ENCODE measurements at regions not wholly inside any gene's neighbourhood (a gene's known extent, or its start where the extent isn't known, plus 50 kb on each side); places are given as distances from the start of the nearest gene placed in this dataset.
"Not testable (repeated sequence)": the region's sequence is repeated elsewhere in the genome, so short reads cannot be mapped to it uniquely, and the experiment has no call there.

DNA sequence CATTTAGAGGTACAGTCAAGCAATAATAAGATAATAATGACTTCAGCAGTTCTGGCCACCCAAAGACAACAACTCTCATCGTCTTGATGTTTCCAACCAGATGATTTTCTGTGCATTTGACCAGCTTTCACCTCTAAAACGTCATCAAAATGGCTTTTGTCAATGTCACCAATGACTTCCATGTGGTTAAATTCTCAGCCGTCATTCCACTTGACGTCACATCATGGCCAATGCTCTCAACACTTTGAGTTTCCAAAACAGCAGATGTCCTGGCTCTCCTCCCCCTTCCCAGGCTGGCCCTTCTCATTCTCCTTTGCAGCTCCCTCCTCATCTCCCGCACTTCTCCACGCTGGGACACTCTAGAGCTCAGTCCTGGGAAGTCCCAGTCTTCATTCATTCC, 258.3 kb downstream of the BCL2 start:
- TF ChIP-seq, protein P1, sequence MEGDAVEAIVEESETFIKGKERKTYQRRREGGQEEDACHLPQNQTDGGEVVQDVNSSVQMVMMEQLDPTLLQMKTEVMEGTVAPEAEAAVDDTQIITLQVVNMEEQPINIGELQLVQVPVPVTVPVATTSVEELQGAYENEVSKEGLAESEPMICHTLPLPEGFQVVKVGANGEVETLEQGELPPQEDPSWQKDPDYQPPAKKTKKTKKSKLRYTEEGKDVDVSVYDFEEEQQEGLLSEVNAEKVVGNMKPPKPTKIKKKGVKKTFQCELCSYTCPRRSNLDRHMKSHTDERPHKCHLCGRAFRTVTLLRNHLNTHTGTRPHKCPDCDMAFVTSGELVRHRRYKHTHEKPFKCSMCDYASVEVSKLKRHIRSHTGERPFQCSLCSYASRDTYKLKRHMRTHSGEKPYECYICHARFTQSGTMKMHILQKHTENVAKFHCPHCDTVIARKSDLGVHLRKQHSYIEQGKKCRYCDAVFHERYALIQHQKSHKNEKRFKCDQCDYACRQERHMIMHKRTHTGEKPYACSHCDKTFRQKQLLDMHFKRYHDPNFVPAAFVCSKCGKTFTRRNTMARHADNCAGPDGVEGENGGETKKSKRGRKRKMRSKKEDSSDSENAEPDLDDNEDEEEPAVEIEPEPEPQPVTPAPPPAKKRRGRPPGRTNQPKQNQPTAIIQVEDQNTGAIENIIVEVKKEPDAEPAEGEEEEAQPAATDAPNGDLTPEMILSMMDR (IDR thresholded peaks at IDR 0.05; ENCODE audit: low read length, missing control alignments) = no peak
- no peak overlapping the region for H3K4me3 ChIP-seq (replicated peaks; ENCODE audit: low read depth, low read length)
- no peak for DNase-seq (ENCODE audit: low read depth)

DNA sequence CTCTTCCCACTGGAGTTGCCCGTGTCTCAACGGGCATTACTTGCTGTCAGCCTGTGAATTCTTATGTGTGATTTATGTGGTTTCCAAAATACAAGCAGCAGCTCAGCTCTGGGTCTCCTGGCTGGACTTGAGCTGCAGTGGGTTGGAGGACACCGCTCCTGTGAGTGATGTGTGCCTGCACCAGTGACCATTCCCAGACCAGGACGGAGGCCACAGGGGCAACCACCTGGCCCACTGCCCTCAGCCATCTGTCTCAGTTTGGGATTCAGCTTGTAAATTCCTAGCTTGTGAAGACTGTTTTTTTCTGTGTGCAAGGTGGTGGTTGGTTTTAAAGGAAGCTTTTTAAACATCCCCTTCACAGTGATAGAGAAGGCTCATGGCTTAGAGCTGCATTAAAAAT, 261.0 kb downstream of the BCL2 start:
- DNase-seq (ENCODE audit: low read depth) = no peak
- TF ChIP-seq, protein P1 (IDR thresholded peaks at IDR 0.05; ENCODE audit: low read length, missing control alignments) = no peak
- no peak overlapping the region for H3K4me3 ChIP-seq (replicated peaks; ENCODE audit: low read depth, low read length)

DNA sequence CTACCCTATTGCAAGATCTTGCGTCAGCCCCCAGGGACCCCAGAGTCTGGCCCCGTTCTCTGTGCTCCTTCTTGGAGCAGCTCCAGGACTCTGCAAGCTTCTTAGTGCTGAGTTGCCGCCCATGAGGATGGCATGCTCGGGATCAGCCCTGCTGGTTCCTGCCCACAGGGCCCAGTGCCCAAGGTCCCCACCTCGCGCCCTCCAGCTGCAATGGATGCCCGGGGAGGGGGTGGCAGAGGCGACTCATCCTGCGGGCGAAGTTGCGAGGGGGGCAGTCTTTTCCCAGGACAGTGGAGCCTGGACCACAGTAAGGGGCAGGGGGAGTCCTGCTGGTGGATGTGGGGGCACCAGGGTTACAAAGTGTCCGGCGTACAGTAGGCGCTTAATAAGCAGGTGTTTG, 261.9 kb downstream of the BCL2 start:
- DNase-seq (ENCODE audit: low read depth) = no peak
- no peak overlapping the region for H3K4me3 ChIP-seq (replicated peaks; ENCODE audit: low read depth, low read length)
- TF ChIP-seq, protein P1 (IDR thresholded peaks at IDR 0.05; ENCODE audit: low read length, missing control alignments) = no peak

DNA sequence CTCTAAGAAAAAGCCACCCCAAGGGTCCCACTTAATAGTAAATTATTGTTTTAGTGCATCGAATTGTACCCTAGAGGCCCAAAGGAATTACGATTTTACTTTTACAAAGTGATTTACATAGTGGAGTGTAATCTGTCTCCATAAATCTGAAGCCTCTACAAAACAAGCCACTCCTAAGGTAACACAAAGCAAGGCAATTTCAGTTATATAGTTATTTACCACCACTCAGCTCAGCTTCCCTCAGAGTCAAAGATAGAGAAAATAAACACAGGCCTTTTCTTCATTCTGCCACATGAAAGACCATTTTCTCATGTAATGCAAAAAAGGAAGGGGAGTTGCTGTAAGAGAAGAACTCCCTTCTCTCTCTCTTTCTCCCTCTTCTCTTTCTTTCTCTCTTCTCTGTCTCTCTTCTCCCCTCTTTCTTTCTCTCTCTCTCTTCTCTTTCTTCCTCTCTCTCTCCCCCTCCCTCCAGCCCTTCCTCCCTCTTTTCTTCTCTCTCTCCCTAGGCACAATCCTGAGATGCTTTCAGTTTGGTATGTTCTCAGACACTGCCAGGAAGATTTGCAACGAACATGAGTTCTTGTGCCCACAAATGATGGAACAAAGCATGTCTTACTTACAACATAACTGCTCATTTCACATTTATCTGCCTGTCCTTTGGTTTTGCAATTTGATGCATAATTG, 264.5 kb downstream of the BCL2 start:
- DNase-seq (ENCODE audit: low read depth) = no peak

DNA sequence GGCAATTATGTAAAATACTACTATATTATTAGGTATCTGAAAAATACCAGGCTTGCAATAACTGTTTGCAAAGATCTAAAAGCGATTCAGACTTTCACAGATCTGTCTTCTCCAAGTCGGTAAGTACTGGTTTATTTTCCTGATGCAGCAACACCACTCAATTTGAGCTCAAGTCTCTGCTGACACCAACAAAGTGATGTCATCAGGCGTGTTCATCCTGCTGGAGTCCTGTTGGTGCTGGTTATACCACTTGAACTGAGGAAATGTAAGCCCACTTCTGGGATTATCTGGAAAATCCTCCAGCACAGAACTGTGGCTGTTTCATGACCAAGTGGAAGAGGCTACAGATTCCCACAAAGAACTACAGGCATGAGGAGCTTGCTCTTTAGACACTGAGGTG, 267.6 kb downstream of the BCL2 start:
- no peak overlapping the region for H3K4me3 ChIP-seq (replicated peaks; ENCODE audit: low read depth, low read length)
- no peak for DNase-seq (ENCODE audit: low read depth)
- TF ChIP-seq, protein P1 (IDR thresholded peaks at IDR 0.05; ENCODE audit: low read length, missing control alignments) = no peak

More for the DNA sequence above, 264.5 kb downstream of the BCL2 start:
- TF ChIP-seq, protein P1 (IDR thresholded peaks at IDR 0.05; ENCODE audit: low read length, missing control alignments) = no peak
- no peak overlapping the region for H3K4me3 ChIP-seq (replicated peaks; ENCODE audit: low read depth, low read length)

DNA sequence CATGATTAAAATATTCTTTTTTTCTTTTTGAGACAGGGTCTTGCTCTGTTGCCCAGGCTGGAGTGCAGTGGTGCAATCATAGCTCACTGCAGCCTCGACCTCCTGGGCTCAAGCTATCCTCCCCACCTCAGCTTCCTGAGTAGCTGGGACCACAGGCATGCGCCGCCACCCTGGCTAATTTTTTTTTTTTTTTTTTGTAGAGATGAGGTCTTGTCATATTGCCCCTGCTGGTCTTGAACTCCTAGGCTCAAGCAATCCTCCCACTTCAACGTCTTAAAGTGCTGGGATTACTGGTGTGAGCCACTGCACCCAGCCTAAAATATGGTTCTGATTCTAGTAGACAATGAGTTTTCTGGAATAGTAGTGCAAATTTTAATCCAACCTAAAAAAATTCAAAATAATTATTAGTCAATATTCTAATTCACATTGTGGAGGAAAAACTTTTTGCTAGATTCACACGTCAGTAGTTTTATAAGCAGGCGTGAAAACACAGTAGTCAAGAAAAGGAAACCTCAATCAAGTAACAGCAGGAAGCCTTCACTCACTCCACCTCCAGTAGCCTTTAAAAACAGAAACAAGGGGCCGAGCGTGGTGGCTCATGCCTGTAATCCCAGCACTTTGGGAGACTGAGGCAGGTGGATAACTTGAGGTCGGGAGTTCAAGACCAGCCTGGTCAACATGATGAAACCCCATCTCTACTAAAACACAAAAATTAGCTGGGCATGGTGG, 268.7 kb downstream of the BCL2 start:
- not testable (repeated sequence) for H3K4me3 ChIP-seq (replicated peaks; ENCODE audit: low read depth, low read length); DNase-seq (ENCODE audit: low read depth)

DNA sequence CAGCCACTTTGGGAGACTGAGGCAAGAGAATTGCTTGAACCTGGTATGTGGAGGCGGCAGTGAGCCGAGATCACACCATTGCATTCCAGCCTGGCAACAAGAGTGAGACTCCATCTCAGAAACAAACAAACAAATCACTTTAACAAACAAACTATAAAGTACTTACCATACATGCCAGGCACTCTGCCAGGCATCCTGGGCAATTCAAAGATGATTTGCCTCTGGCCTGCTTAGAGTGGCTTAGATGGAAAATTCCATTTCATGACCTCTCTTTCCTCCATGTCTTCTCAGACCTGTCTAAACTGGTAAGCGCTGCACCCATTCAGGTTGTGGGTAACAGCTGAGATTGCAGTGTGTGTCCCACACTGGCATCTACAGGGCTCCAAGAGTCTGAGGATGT, 273.2 kb downstream of the BCL2 start:
- DNase-seq (ENCODE audit: low read depth) = no peak
- TF ChIP-seq, protein P1 (IDR thresholded peaks at IDR 0.05; ENCODE audit: low read length, missing control alignments) = no peak

More for the DNA sequence above, 273.2 kb downstream of the BCL2 start:
- no peak overlapping the region for H3K4me3 ChIP-seq (replicated peaks; ENCODE audit: low read depth, low read length)
